Activated naive CD8-positive, alpha-beta T cell treated with anti-CD3 and anti-CD28 coated beads, Interleukin-2, amount 50 U/mL, for 24 hours (primary cell): ENCODE measurements at regions not wholly inside any gene's neighbourhood (a gene's known extent, or its start where the extent isn't known, plus 50 kb on each side); places are given as distances from the start of the nearest gene placed in this dataset.
"Not testable (repeated sequence)": the region's sequence is repeated elsewhere in the genome, so short reads cannot be mapped to it uniquely, and the experiment has no call there.

ENCODE experiments used
- ATAC-seq: fragments of 150-1000 bp; cut with Tn5 transposase; one replicate; pipeline ENCODE4 v1.10.0; 2021
- DNase-seq: peaks from one replicate; pipeline ENCODE4 v3.0.0; 2021
- H3K27ac Mint-ChIP-seq: one replicate; pipeline ENCODE4 v1.8.0; 2021; ENCODE audit warnings: mild to moderate bottlenecking, mixed read lengths
- H3K27me3 Mint-ChIP-seq: one replicate; pipeline ENCODE4 v1.8.0; 2021; ENCODE audit warnings: mixed read lengths
- H3K36me3 Mint-ChIP-seq: one replicate; pipeline ENCODE4 v1.8.0; 2021; ENCODE audit warnings: low read depth, mixed read lengths
- H3K4me1 Mint-ChIP-seq: one replicate; pipeline ENCODE4 v1.8.0; 2021; ENCODE audit warnings: mixed read lengths
- H3K4me3 Mint-ChIP-seq: one replicate; pipeline ENCODE4 v1.8.0; 2021; ENCODE audit warnings: mild to moderate bottlenecking, moderate library complexity, mixed read lengths
- H3K9me3 Mint-ChIP-seq: one replicate; pipeline ENCODE4 v1.8.0; 2021; ENCODE audit warnings: mixed read lengths

- H3K36me3 Mint-ChIP-seq, H3K9me3 Mint-ChIP-seq, H3K4me3 Mint-ChIP-seq, H3K4me1 Mint-ChIP-seq, ATAC-seq, H3K27me3 Mint-ChIP-seq, H3K27ac Mint-ChIP-seq, DNase-seq: not testable (repeated sequence)
Observed at GRCh38 chr5:92302356-92302755, 919.2 kb upstream of the ARRDC3 start.

GRCh38 chr5:92283521-92283920, 900.4 kb upstream of the ARRDC3 start:
- no peak for DNase-seq
- Mint-ChIP-seq H3K36me3 (no peaks in the 10 kb centered on the region), H3K4me3 (no peak overlapping the region), H3K9me3 (peaks cover 25% of the 10 kb centered on the region), H3K27ac (no peak overlapping the region), H3K27me3 (no peaks in the 10 kb centered on the region), H3K4me1 (no peaks in the 10 kb centered on the region)
- ATAC-seq = no peak

- H3K36me3 Mint-ChIP-seq = not testable (repeated sequence)
- peaks cover 18% of the 10 kb centered on the region for H3K9me3 Mint-ChIP-seq
Observed at GRCh38 chr5:92271750-92272149, 888.6 kb upstream of the ARRDC3 start.

GRCh38 chr5:92268343-92268742, 885.2 kb upstream of the ARRDC3 start:
- ATAC-seq (no peak), DNase-seq (no peak)
- Mint-ChIP-seq H3K36me3 (no peaks in the 10 kb centered on the region), H3K27ac (no peak overlapping the region), H3K27me3 (no peaks in the 10 kb centered on the region), H3K4me1 (no peaks in the 10 kb centered on the region), H3K4me3 (no peak overlapping the region), H3K9me3 (peaks cover 5% of the 10 kb centered on the region)

More at GRCh38 chr5:92271750-92272149, 888.6 kb upstream of the ARRDC3 start:
- H3K4me3 Mint-ChIP-seq, DNase-seq, H3K27ac Mint-ChIP-seq, H3K4me1 Mint-ChIP-seq, ATAC-seq, H3K27me3 Mint-ChIP-seq: not testable (repeated sequence)

- H3K4me3 Mint-ChIP-seq = no peak overlapping the region
- no peaks in the 10 kb centered on the region for H3K4me1 Mint-ChIP-seq
- H3K27me3 Mint-ChIP-seq = no peaks in the 10 kb centered on the region
- ATAC-seq (no peak), DNase-seq (no peak)
- no peak overlapping the region for H3K27ac Mint-ChIP-seq
- no peaks in the 10 kb centered on the region for H3K36me3 Mint-ChIP-seq
- peaks cover 5% of the 10 kb centered on the region for H3K9me3 Mint-ChIP-seq
Observed at GRCh38 chr5:92267830-92268229, 884.7 kb upstream of the ARRDC3 start.

GRCh38 chr5:92265804-92266203, 882.7 kb upstream of the ARRDC3 start:
- Mint-ChIP-seq H3K27ac (no peak overlapping the region), H3K36me3 (no peaks in the 10 kb centered on the region), H3K27me3 (no peaks in the 10 kb centered on the region), H3K4me3 (no peak overlapping the region), H3K9me3 (peaks cover 4% of the 10 kb centered on the region), H3K4me1 (no peaks in the 10 kb centered on the region)
- DNase-seq = no peak
- no peak for ATAC-seq

- not testable (repeated sequence) for H3K9me3 Mint-ChIP-seq, H3K36me3 Mint-ChIP-seq, H3K27ac Mint-ChIP-seq, H3K4me1 Mint-ChIP-seq, H3K4me3 Mint-ChIP-seq, DNase-seq, ATAC-seq, H3K27me3 Mint-ChIP-seq
Observed at GRCh38 chr5:92255605-92256004, 872.5 kb upstream of the ARRDC3 start.

- peaks cover 4% of the 10 kb centered on the region for H3K9me3 Mint-ChIP-seq
- no peaks in the 10 kb centered on the region for H3K36me3 Mint-ChIP-seq
- H3K27ac Mint-ChIP-seq = no peak overlapping the region
- no peak overlapping the region for H3K4me3 Mint-ChIP-seq
- no peaks in the 10 kb centered on the region for H3K4me1 Mint-ChIP-seq
- no peak for DNase-seq
- no peak for ATAC-seq
- no peaks in the 10 kb centered on the region for H3K27me3 Mint-ChIP-seq
Observed at GRCh38 chr5:92248518-92248917, 865.4 kb upstream of the ARRDC3 start.

GRCh38 chr5:92242170-92242569, 859.1 kb upstream of the ARRDC3 start:
- ATAC-seq (no peak), DNase-seq (no peak)
- Mint-ChIP-seq H3K27me3 (no peaks in the 10 kb centered on the region), H3K4me3 (no peak overlapping the region), H3K4me1 (no peaks in the 10 kb centered on the region), H3K9me3 (no peaks in the 10 kb centered on the region), H3K36me3 (no peaks in the 10 kb centered on the region), H3K27ac (no peak overlapping the region)

- no peak for DNase-seq
- Mint-ChIP-seq H3K27ac (no peak overlapping the region), H3K4me1 (no peaks in the 10 kb centered on the region), H3K9me3 (peaks cover 4% of the 10 kb centered on the region), H3K4me3 (no peak overlapping the region), H3K36me3 (no peaks in the 10 kb centered on the region), H3K27me3 (no peaks in the 10 kb centered on the region)
- ATAC-seq = no peak
Observed at GRCh38 chr5:92237896-92238295, 854.8 kb upstream of the ARRDC3 start.

GRCh38 chr5:92222449-92222848, 839.3 kb upstream of the ARRDC3 start:
- Mint-ChIP-seq H3K4me1 (no peaks in the 10 kb centered on the region), H3K4me3 (no peak overlapping the region), H3K27ac (no peak overlapping the region), H3K9me3 (peaks cover 27% of the 10 kb centered on the region), H3K36me3 (no peaks in the 10 kb centered on the region), H3K27me3 (no peaks in the 10 kb centered on the region)
- ATAC-seq (no peak), DNase-seq (no peak)

GRCh38 chr5:92216852-92217251, 833.7 kb upstream of the ARRDC3 start:
- not testable (repeated sequence) for H3K4me1 Mint-ChIP-seq, H3K27me3 Mint-ChIP-seq, H3K27ac Mint-ChIP-seq, DNase-seq, H3K4me3 Mint-ChIP-seq, H3K36me3 Mint-ChIP-seq, ATAC-seq
- peaks cover 16% of the 10 kb centered on the region for H3K9me3 Mint-ChIP-seq

- Mint-ChIP-seq H3K4me1 (no peaks in the 10 kb centered on the region), H3K4me3 (no peak overlapping the region), H3K36me3 (no peaks in the 10 kb centered on the region), H3K9me3 (peaks cover 16% of the 10 kb centered on the region), H3K27me3 (no peaks in the 10 kb centered on the region), H3K27ac (no peak overlapping the region)
- ATAC-seq = no peak
- no peak for DNase-seq
Observed at GRCh38 chr5:92215116-92215515, 832.0 kb upstream of the ARRDC3 start.

GRCh38 chr5:92208265-92208664, 825.1 kb upstream of the ARRDC3 start:
- Mint-ChIP-seq H3K36me3 (no peaks in the 10 kb centered on the region), H3K4me3 (no peak overlapping the region), H3K27me3 (no peaks in the 10 kb centered on the region), H3K27ac (no peak overlapping the region), H3K9me3 (peaks cover 7% of the 10 kb centered on the region), H3K4me1 (no peaks in the 10 kb centered on the region)
- no peak for DNase-seq
- no peak for ATAC-seq

GRCh38 chr5:92207151-92207550, 824.0 kb upstream of the ARRDC3 start:
- Mint-ChIP-seq H3K27me3 (no peaks in the 10 kb centered on the region), H3K36me3 (no peaks in the 10 kb centered on the region), H3K27ac (no peak overlapping the region), H3K9me3 (peaks cover 7% of the 10 kb centered on the region), H3K4me1 (no peaks in the 10 kb centered on the region), H3K4me3 (no peak overlapping the region)
- ATAC-seq (no peak), DNase-seq (no peak)

- H3K27me3 Mint-ChIP-seq = no peaks in the 10 kb centered on the region
- peaks cover 7% of the 10 kb centered on the region for H3K9me3 Mint-ChIP-seq
Observed at GRCh38 chr5:92206681-92207080, 823.6 kb upstream of the ARRDC3 start.

More at GRCh38 chr5:92206681-92207080, 823.6 kb upstream of the ARRDC3 start:
- Mint-ChIP-seq H3K27ac (no peak overlapping the region), H3K36me3 (no peaks in the 10 kb centered on the region), H3K4me3 (no peak overlapping the region), H3K4me1 (no peaks in the 10 kb centered on the region)
- ATAC-seq (no peak), DNase-seq (no peak)
